Heart left ventricle (tissue), 13 donors: ENCODE measurements at regions not wholly inside any gene's neighbourhood (a gene's known extent, or its start where the extent isn't known, plus 50 kb on each side); places are given as distances from the start of the nearest gene placed in this dataset.
"Not testable (repeated sequence)": the region's sequence is repeated elsewhere in the genome, so short reads cannot be mapped to it uniquely, and the experiment has no call there.

Experiments used
- POLR2A ChIP-seq, 2 donors: fragments of 450-650 bp; IDR thresholded peaks; one replicate each; pipeline ENCODE4 v1.6.1; 2017; ENCODE audit warnings: antibody characterized with exemption in 2 of 2, mild to moderate bottlenecking in 2 of 2, moderate library complexity in 2 of 2
- TF ChIP-seq, protein P1 (sequence below), 12 donors: fragments of 200-600 bp; sonication (generic) in 4 of 12; IDR thresholded peaks; one replicate each; pipeline versions ENCODE4 v1.5.0 to v1.8.0; 2018 to 2022; ENCODE audit warnings: antibody characterized with exemption in 12 of 12, mild to moderate bottlenecking in 5 of 12
- donor health status: ischemic (EF 13 %, LVEDD 7.1; RV severe dilation, severe dysfunction).
- donor health status: DM: no; HTN: yes; CAD: no.
- donor health status: DM: no; HTN: no; CAD: no.
- donor health status: ischemic (EF 25% LVEDD 6.9; RV normal size, moderate dysfunction).
- donor health status: ischemic (EF 25% LVEDD 5.7; RV mildly dilated, moderate dysfunction).
- donor health status: ischemic (EF 35%, LVEDD 5.7; RV mildly dilated, moderate dysfunction).
- donor health status: nonischemic (EF 11% LVEDD 7.7; RV severe dilation, severe dysfunction).
- donor health status: DM: yes; HTN: yes; CAD: no.
- donor health status: PGD.
- donor health status: ischemic (EF 29% LVEDD 5.4; RV normal size, mild dysfunction).
- donor health status: nonischemic (EF 23%, LVEDD 6.1; RV moderate dilation, normal function).

DNA sequence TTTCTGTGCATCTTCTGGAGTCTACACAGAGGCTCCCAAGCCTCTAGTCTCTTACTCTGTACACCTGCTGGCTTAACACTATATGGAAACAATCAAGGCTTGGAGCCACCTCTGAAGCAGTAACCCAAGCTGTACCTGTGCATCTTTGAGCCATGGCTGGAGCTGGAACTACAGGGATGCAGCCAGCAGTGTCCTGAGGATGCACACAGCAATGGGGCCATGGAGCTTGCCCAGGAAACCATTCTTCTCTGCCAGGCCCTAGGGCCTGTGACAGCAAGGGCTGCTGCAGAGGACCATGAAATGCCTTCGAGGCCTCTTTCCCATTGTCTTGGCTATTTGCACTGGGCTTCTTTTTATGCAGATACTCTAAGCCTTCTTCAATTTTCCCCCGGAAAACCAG is 332.1 kb downstream of the FOXD4L4 start:
- not testable (repeated sequence) for TF ChIP-seq POLR2A (IDR thresholded peaks at IDR 0.05)
- TF ChIP-seq, protein P1, sequence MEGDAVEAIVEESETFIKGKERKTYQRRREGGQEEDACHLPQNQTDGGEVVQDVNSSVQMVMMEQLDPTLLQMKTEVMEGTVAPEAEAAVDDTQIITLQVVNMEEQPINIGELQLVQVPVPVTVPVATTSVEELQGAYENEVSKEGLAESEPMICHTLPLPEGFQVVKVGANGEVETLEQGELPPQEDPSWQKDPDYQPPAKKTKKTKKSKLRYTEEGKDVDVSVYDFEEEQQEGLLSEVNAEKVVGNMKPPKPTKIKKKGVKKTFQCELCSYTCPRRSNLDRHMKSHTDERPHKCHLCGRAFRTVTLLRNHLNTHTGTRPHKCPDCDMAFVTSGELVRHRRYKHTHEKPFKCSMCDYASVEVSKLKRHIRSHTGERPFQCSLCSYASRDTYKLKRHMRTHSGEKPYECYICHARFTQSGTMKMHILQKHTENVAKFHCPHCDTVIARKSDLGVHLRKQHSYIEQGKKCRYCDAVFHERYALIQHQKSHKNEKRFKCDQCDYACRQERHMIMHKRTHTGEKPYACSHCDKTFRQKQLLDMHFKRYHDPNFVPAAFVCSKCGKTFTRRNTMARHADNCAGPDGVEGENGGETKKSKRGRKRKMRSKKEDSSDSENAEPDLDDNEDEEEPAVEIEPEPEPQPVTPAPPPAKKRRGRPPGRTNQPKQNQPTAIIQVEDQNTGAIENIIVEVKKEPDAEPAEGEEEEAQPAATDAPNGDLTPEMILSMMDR (IDR thresholded peaks at IDR 0.05): not testable (repeated sequence)
